Left renal pelvis (tissue), 4 donors: ENCODE measurements at regions not wholly inside any gene's neighbourhood (a gene's known extent, or its start where the extent isn't known, plus 50 kb on each side); places are given as distances from the start of the nearest gene placed in this dataset.
"Not testable (repeated sequence)": the region's sequence is repeated elsewhere in the genome, so short reads cannot be mapped to it uniquely, and the experiment has no call there.

Source experiments
- DNase-seq, 4 donors: peaks; one replicate each; pipeline ENCODE4 v3.0.0-alpha.2; 2013; ENCODE audit warnings: low read depth in 4 of 4, low spot score in 3 of 4

GRCh38 chr14:38363217-38363616 is 107.3 kb upstream of the CLEC14A start:
- no peak for DNase-seq

GRCh38 chr14:38357557-38357956 is 101.7 kb upstream of the CLEC14A start:
- DNase-seq: no peak

GRCh38 chr14:38355473-38355872 is 99.6 kb upstream of the CLEC14A start:
- DNase-seq: not testable (repeated sequence)

GRCh38 chr14:38350102-38350501 is 94.2 kb upstream of the CLEC14A start:
- no peak for DNase-seq

GRCh38 chr14:38342803-38343202 is 86.9 kb upstream of the CLEC14A start:
- no peak for DNase-seq

GRCh38 chr14:38339696-38340095 is 83.8 kb upstream of the CLEC14A start:
- no peak for DNase-seq

GRCh38 chr14:38336298-38336697 is 80.4 kb upstream of the CLEC14A start:
- no peak for DNase-seq

GRCh38 chr14:38330275-38330674 is 74.4 kb upstream of the CLEC14A start:
- no peak for DNase-seq

GRCh38 chr14:38329246-38329645 is 73.4 kb upstream of the CLEC14A start:
- DNase-seq: no peak

- DNase-seq: no peak
Measured at GRCh38 chr14:38316922-38317321, 61.0 kb upstream of the CLEC14A start.

- DNase-seq: peak in 1 of 4 donors; percentile 17
Measured at GRCh38 chr14:38311655-38312054, 55.8 kb upstream of the CLEC14A start.

GRCh38 chr14:38310420-38310995 is 54.6 kb upstream of the CLEC14A start:
- DNase-seq: no peak

GRCh38 chr14:38309522-38310277 is 53.8 kb upstream of the CLEC14A start:
- peak in 1 of 4 donors; percentile 21 for DNase-seq
